ENCODE measurements at regions not wholly inside any gene's neighbourhood (a gene's known extent, or its start where the extent isn't known, plus 50 kb on each side); places are given as distances from the start of the nearest gene placed in this dataset.

GRCh38 chr20:58081846-58082245, 146.6 kb downstream of the ANKRD60 start:
- Histone ChIP-seq H4K20me1 (ENCODE audit: control insufficient read depth, extremely low read depth, insufficient read depth, low read length) (no peaks in the 10 kb centered on the region), H3K36me3 (ENCODE audit: control insufficient read depth in 2 of 2, extremely low read depth in 1 of 2, insufficient read depth in 2 of 2, low read length in 2 of 2) (no peaks in the 10 kb centered on the region), H3K4me3 (ENCODE audit: control insufficient read depth in 2 of 3, extremely low read depth in 1 of 3, insufficient read depth in 2 of 3, low read depth in 1 of 3, low read length in 3 of 3) (no peak overlapping the region), H3K4me1 (ENCODE audit: control insufficient read depth, extremely low read depth, insufficient read depth, low read length) (peaks cover 6% of the 10 kb centered on the region), H3K9me1 (ENCODE audit: control insufficient read depth, extremely low read depth, insufficient read depth, low read length) (no peaks in the 10 kb centered on the region), H3K9me3 (ENCODE audit: control insufficient read depth, low read depth, low read length) (no peaks in the 10 kb centered on the region), H3K4me2 (ENCODE audit: control insufficient read depth, extremely low read depth, insufficient read depth, low read depth, low read length) (no peak overlapping the region), H3K27ac (ENCODE audit: control insufficient read depth, insufficient read depth, low read length) (no peak overlapping the region), H2AFZ (ENCODE audit: control insufficient read depth, low read length) (no peak overlapping the region), H3K79me2 (ENCODE audit: control insufficient read depth, insufficient read depth, low read length) (no peaks in the 10 kb centered on the region), H3K27me3 (ENCODE audit: control insufficient read depth, extremely low read depth, insufficient read depth, low read length) (peaks cover 6% of the 10 kb centered on the region), H3K9ac (ENCODE audit: control insufficient read depth, extremely low read depth, insufficient read depth, low read length) (no peak overlapping the region)
- dilution Hi-C loops (cut with MboI; ENCODE audit: extremely low pct_ligation_motif_present, low sequenced_read_pairs): no loop called here
- TF ChIP-seq CTCF (optimal IDR thresholded peaks at IDR 0.05 in 1 of 3, IDR thresholded peaks at IDR 0.05 in 1 of 3, conservative IDR thresholded peaks at IDR 0.05 in 1 of 3; ENCODE audit: extremely low read depth in 1 of 3, insufficient read depth in 2 of 3, low read length in 3 of 3) (no peak), EZH2 (IDR thresholded peaks at IDR 0.05; ENCODE audit: low read length) (no peak)
- DNase-seq (ENCODE audit: low read depth, low spot score): no peak
- no peak for FAIRE-seq

GRCh38 chr20:58078741-58079522, 149.5 kb downstream of the ANKRD60 start:
- H4K20me1 ChIP-seq (ENCODE audit: control insufficient read depth, extremely low read depth, insufficient read depth, low read length): no peaks in the 10 kb centered on the region
- TF ChIP-seq CTCF (optimal IDR thresholded peaks at IDR 0.05 in 1 of 3, IDR thresholded peaks at IDR 0.05 in 1 of 3, conservative IDR thresholded peaks at IDR 0.05 in 1 of 3; ENCODE audit: extremely low read depth in 1 of 3, insufficient read depth in 2 of 3, low read length in 3 of 3) (no peak), EZH2 (IDR thresholded peaks at IDR 0.05; ENCODE audit: low read length) (no peak)
- H3K9me1 ChIP-seq (ENCODE audit: control insufficient read depth, extremely low read depth, insufficient read depth, low read length): no peaks in the 10 kb centered on the region
- dilution Hi-C loops (cut with MboI; ENCODE audit: extremely low pct_ligation_motif_present, low sequenced_read_pairs): no loop called here
- no peaks in the 10 kb centered on the region for H3K9me3 ChIP-seq (ENCODE audit: control insufficient read depth, low read depth, low read length)
- H3K4me3 ChIP-seq (ENCODE audit: control insufficient read depth in 2 of 3, extremely low read depth in 1 of 3, insufficient read depth in 2 of 3, low read depth in 1 of 3, low read length in 3 of 3): no peak overlapping the region
- H3K4me1 ChIP-seq (ENCODE audit: control insufficient read depth, extremely low read depth, insufficient read depth, low read length): peaks cover 6% of the 10 kb centered on the region
- H3K27me3 ChIP-seq (ENCODE audit: control insufficient read depth, extremely low read depth, insufficient read depth, low read length): peaks cover 27% of the 10 kb centered on the region
- H3K27ac ChIP-seq (ENCODE audit: control insufficient read depth, insufficient read depth, low read length): no peak overlapping the region
- no peak overlapping the region for H2AFZ ChIP-seq (ENCODE audit: control insufficient read depth, low read length)
- no peak overlapping the region for H3K4me2 ChIP-seq (ENCODE audit: control insufficient read depth, extremely low read depth, insufficient read depth, low read depth, low read length)
- FAIRE-seq (peak; percentile 67), DNase-seq (ENCODE audit: low read depth, low spot score) (no peak)
- no peaks in the 10 kb centered on the region for H3K36me3 ChIP-seq (ENCODE audit: control insufficient read depth in 2 of 2, extremely low read depth in 1 of 2, insufficient read depth in 2 of 2, low read length in 2 of 2)
- H3K79me2 ChIP-seq (ENCODE audit: control insufficient read depth, insufficient read depth, low read length): no peaks in the 10 kb centered on the region
- H3K9ac ChIP-seq (ENCODE audit: control insufficient read depth, extremely low read depth, insufficient read depth, low read length): no peak overlapping the region
